ENCODE measurements at regions not wholly inside any gene's neighbourhood (a gene's known extent, or its start where the extent isn't known, plus 50 kb on each side); places are given as distances from the start of the nearest gene placed in this dataset.

DNA sequence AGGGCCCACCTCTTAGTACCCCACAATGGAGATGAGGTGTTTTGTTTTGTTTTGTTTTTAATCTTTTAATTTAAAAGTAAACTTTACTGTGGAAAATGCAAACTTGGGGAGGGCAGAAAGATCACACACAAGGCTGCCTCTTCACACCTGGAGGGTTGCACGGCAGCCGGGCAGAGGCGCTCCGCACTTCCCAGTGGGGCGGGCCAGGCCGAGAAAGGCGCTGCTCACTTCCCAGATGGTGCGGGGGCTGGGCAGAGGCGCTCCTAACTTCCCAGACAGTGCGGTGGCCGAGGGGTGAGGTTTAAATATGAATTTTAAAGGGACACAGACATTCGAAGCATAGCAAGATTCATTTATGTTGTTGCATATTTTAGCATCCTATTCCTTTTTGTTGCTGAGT, 235.9 kb upstream of the MTPN start:
- Histone ChIP-seq H3K9ac (replicated peaks in 1 of 4; ENCODE audit: extremely low read depth in 1 of 4, low read depth in 3 of 4, low read length in 3 of 4) (no peak overlapping the region), H3K4me3 (ENCODE audit: extremely low read depth in 1 of 4, insufficient read depth in 2 of 4, low read depth in 3 of 4, low read length in 4 of 4) (no peak overlapping the region), H4K5ac (ENCODE audit: insufficient read length, low read depth, low read length) (no peak overlapping the region), H4K91ac (replicated peaks; ENCODE audit: insufficient read length, low read length) (no peak overlapping the region), H3K14ac (ENCODE audit: insufficient read length) (no peak overlapping the region), H4K20me1 (replicated peaks in 1 of 2; ENCODE audit: control insufficient read depth in 1 of 2, insufficient read depth in 2 of 2, low read length in 2 of 2) (no peaks in the 10 kb centered on the region), H2AFZ (ENCODE audit: low read length) (no peak overlapping the region), H3K18ac (ENCODE audit: extremely low read depth, low read length) (no peak overlapping the region), H2AK5ac (ENCODE audit: low read depth, low read length) (no peak overlapping the region), H3K23me2 (ENCODE audit: low read depth, low read length) (no peaks in the 10 kb centered on the region), H3K27ac (ENCODE audit: low read depth, low read length) (no peak overlapping the region), H3K79me1 (ENCODE audit: low read depth, low read length) (no peaks in the 10 kb centered on the region), H2BK120ac (replicated peaks; ENCODE audit: low read depth, low read length) (no peak overlapping the region), H2BK15ac (ENCODE audit: low read length) (no peak overlapping the region), H2BK20ac (ENCODE audit: low read length) (no peak overlapping the region), H2BK5ac (ENCODE audit: low read depth, low read length) (no peak overlapping the region), H3K4ac (replicated peaks; ENCODE audit: insufficient read length, low read depth, low read length) (no peak overlapping the region), H3K56ac (replicated peaks; ENCODE audit: insufficient read length, low read depth, low read length) (no peak overlapping the region), H3K79me2 (ENCODE audit: control insufficient read depth in 1 of 2, insufficient read depth in 2 of 2, low read length in 2 of 2) (no peaks in the 10 kb centered on the region), H2BK12ac (ENCODE audit: low read depth, low read length) (no peak overlapping the region), H3K4me2 (ENCODE audit: insufficient read depth in 1 of 2, low read depth in 2 of 2, low read length in 2 of 2) (no peak overlapping the region), H3K23ac (ENCODE audit: insufficient read length) (no peak overlapping the region), H4K8ac (ENCODE audit: extremely low read depth, insufficient read depth, low read length) (no peak overlapping the region), H3K27me3 (replicated peaks in 1 of 4; ENCODE audit: control insufficient read depth in 3 of 4, extremely low read depth in 1 of 4, insufficient read depth in 3 of 4, low read length in 3 of 4) (no peaks in the 10 kb centered on the region), H3K4me1 (replicated peaks in 1 of 4; ENCODE audit: control insufficient read depth in 3 of 4, insufficient read depth in 4 of 4, low read length in 3 of 4) (no peaks in the 10 kb centered on the region), H3K9me3 (ENCODE audit: insufficient read depth in 2 of 2, low read depth in 1 of 2, low read length in 1 of 2) (no peaks in the 10 kb centered on the region; a peak in 1 of 4 replicates), H3K36me3 (ENCODE audit: control insufficient read depth in 2 of 4, insufficient read depth in 4 of 4, low read length in 3 of 4) (no peaks in the 10 kb centered on the region)
- 96% methylated on average over 12 of the region's 12 CpGs; no CpG with 5 or more reads in 1 of the 2 experiments for WGBS, 2 experiments (ENCODE audit: extremely low coverage in 1 of 2, insufficient coverage in 1 of 2, insufficient read length in 1 of 2, insufficient replicate concordance in 2 of 2, low coverage in 1 of 2, low lambda C conversion rate in 2 of 2, missing lambda C conversion rate in 1 of 2)
- FAIRE-seq = no peak
- CTCF ChIA-PET (ENCODE audit: partially characterized antibody) = interaction anchor here (0.5 kb wide), 1 partner anchor 105 kb away, joined by 3 read pairs; no protein-coding TSS in a partner anchor
- no peak for DNase-seq (ENCODE audit: low read depth in 1 of 2, low spot score in 2 of 2)
- no peak for TF ChIP-seq SP2 (IDR thresholded peaks at IDR 0.05; ENCODE audit: low read length)
- no peak for TF ChIP-seq PHF8 (conservative IDR thresholded peaks at IDR 0.05; ENCODE audit: low read depth, low read length)
- no peak for TF ChIP-seq BCL11A (IDR thresholded peaks at IDR 0.05; ENCODE audit: low read depth in 2 of 2, low read length in 2 of 2)
- TF ChIP-seq GTF2F1 (IDR thresholded peaks at IDR 0.05; ENCODE audit: borderline replicate concordance, low read depth, low read length) = no peak
- no peak for TF ChIP-seq CEBPB (IDR thresholded peaks at IDR 0.05; ENCODE audit: low read depth, low read length)
- no peak for TF ChIP-seq RBBP5 (IDR thresholded peaks at IDR 0.05; ENCODE audit: borderline replicate concordance, low read depth, low read length)
- no peak for TF ChIP-seq TEAD4 (IDR thresholded peaks at IDR 0.05; ENCODE audit: low read depth, low read length)
- TF ChIP-seq SIN3A (conservative IDR thresholded peaks at IDR 0.05 in 1 of 2, IDR thresholded peaks at IDR 0.05 in 1 of 2; ENCODE audit: low read depth in 1 of 2, low read length in 2 of 2) = no peak
- TF ChIP-seq, protein P1, sequence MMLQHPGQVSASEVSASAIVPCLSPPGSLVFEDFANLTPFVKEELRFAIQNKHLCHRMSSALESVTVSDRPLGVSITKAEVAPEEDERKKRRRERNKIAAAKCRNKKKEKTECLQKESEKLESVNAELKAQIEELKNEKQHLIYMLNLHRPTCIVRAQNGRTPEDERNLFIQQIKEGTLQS (IDR thresholded peaks at IDR 0.05; ENCODE audit: insufficient read depth, low read depth, low read length) = no peak
- no peak for TF ChIP-seq YY1 (IDR thresholded peaks at IDR 0.05; ENCODE audit: low read depth, low read length)
- TF ChIP-seq SRF (IDR thresholded peaks at IDR 0.05; ENCODE audit: low read depth, low read length) = no peak
- TF ChIP-seq CBX8 (IDR thresholded peaks at IDR 0.05; ENCODE audit: borderline replicate concordance, low read depth, low read length) = no peak
- POLR2A ChIA-PET (ENCODE audit: partially characterized antibody) = no interaction called here
